Vagina (tissue), 2 donors: ENCODE measurements at regions not wholly inside any gene's neighbourhood (a gene's known extent, or its start where the extent isn't known, plus 50 kb on each side); places are given as distances from the start of the nearest gene placed in this dataset.

Source experiments
- POLR2A ChIP-seq, 2 donors: fragments of 450-650 bp; IDR thresholded peaks; one replicate each; pipeline ENCODE4 v1.6.1; 2017; ENCODE audit warnings: antibody characterized with exemption in 2 of 2, mild to moderate bottlenecking in 2 of 2, moderate library complexity in 2 of 2
- POLR2AphosphoS5 ChIP-seq, 2 donors: sonication (generic); formaldehyde crosslinking; IDR thresholded peaks; one replicate each; pipeline ENCODE4 v1.9.0; 2017; ENCODE audit warnings: antibody characterized with exemption in 2 of 2, mild to moderate bottlenecking in 2 of 2, low read depth in 1 of 2; ENCODE audit not compliant: insufficient read depth in 1 of 2
- TF ChIP-seq, protein P1 (sequence below), 3 experiments: fragments of 450-650 bp in 2 of 3; fragments of 200-600 bp in 1 of 3; sonication (generic) in 1 of 3; IDR thresholded peaks; one replicate each; pipeline ENCODE4 v1.5.1; 2017 to 2019; ENCODE audit warnings: antibody characterized with exemption in 3 of 3, mild to moderate bottlenecking in 2 of 3, moderate library complexity in 2 of 3

DNA sequence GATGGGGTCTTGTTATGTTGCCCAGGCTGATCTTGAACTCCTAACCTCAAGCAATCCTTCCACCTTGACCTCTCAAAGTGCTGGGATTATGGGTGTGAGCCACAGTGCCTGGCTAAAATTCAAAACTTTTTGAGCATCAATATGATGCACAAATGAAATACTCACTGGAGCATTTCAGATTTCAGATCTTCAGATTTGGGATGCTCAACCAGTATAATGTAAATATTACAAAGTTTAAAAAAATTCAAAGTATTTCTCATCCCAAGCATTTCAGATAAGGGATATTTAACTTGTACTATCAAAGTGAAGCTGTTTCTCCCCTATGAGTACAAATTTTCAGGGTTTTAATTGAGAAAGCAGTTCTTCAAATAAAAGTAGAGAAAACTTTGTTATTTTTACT is 164.1 kb upstream of the CCDC68 start:
- TF ChIP-seq, protein P1, sequence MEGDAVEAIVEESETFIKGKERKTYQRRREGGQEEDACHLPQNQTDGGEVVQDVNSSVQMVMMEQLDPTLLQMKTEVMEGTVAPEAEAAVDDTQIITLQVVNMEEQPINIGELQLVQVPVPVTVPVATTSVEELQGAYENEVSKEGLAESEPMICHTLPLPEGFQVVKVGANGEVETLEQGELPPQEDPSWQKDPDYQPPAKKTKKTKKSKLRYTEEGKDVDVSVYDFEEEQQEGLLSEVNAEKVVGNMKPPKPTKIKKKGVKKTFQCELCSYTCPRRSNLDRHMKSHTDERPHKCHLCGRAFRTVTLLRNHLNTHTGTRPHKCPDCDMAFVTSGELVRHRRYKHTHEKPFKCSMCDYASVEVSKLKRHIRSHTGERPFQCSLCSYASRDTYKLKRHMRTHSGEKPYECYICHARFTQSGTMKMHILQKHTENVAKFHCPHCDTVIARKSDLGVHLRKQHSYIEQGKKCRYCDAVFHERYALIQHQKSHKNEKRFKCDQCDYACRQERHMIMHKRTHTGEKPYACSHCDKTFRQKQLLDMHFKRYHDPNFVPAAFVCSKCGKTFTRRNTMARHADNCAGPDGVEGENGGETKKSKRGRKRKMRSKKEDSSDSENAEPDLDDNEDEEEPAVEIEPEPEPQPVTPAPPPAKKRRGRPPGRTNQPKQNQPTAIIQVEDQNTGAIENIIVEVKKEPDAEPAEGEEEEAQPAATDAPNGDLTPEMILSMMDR (IDR thresholded peaks at IDR 0.05): no peak
- TF ChIP-seq POLR2A (IDR thresholded peaks at IDR 0.05) (no peak), POLR2AphosphoS5 (IDR thresholded peaks at IDR 0.05; ENCODE audit: insufficient read depth in 1 of 2, low read depth in 1 of 2) (no peak)
